ENCODE measurements at regions not wholly inside any gene's neighbourhood (a gene's known extent, or its start where the extent isn't known, plus 50 kb on each side); places are given as distances from the start of the nearest gene placed in this dataset.
"Not testable (repeated sequence)": the region's sequence is repeated elsewhere in the genome, so short reads cannot be mapped to it uniquely, and the experiment has no call there.

GRCh38 chr13:40355126-40355724 lies 311.2 kb downstream of the FOXO1 start:
- DNase-seq (ENCODE audit: low read depth in 3 of 3) = no peak

- no peak for DNase-seq (ENCODE audit: low read depth in 3 of 3)
These were observed 310.4 kb downstream of the FOXO1 start for GRCh38 chr13:40356011-40356410.

GRCh38 chr13:40356458-40356857 lies 310.0 kb downstream of the FOXO1 start:
- not testable (repeated sequence) for DNase-seq (ENCODE audit: low read depth in 3 of 3)

GRCh38 chr13:40362502-40362901 lies 303.9 kb downstream of the FOXO1 start:
- DNase-seq (ENCODE audit: low read depth in 3 of 3) = no peak

- no peak for DNase-seq (ENCODE audit: low read depth in 3 of 3)
These were observed 302.8 kb downstream of the FOXO1 start for GRCh38 chr13:40363653-40364052.

- no peak for DNase-seq (ENCODE audit: low read depth in 3 of 3)
These were observed 300.3 kb downstream of the FOXO1 start for GRCh38 chr13:40366119-40366518.

- DNase-seq (ENCODE audit: low read depth in 3 of 3) = no peak
These were observed 298.1 kb downstream of the FOXO1 start for GRCh38 chr13:40368127-40368891.

GRCh38 chr13:40370661-40371060 lies 295.8 kb downstream of the FOXO1 start:
- DNase-seq (ENCODE audit: low read depth in 3 of 3) = no peak

- DNase-seq (ENCODE audit: low read depth in 3 of 3) = no peak
These were observed 294.8 kb downstream of the FOXO1 start for GRCh38 chr13:40371531-40372125.

GRCh38 chr13:40373608-40374007 lies 292.8 kb downstream of the FOXO1 start:
- DNase-seq (ENCODE audit: low read depth in 3 of 3) = peak; percentile 16 to 47 (median 25)

- DNase-seq (ENCODE audit: low read depth in 3 of 3) = no peak
These were observed 290.8 kb downstream of the FOXO1 start for GRCh38 chr13:40375489-40376171.

GRCh38 chr13:40376296-40376849 lies 290.1 kb downstream of the FOXO1 start:
- no peak for DNase-seq (ENCODE audit: low read depth in 3 of 3)

- no peak for DNase-seq (ENCODE audit: low read depth in 3 of 3)
These were observed 289.4 kb downstream of the FOXO1 start for GRCh38 chr13:40376867-40377535.

GRCh38 chr13:40377783-40378182 lies 288.7 kb downstream of the FOXO1 start:
- DNase-seq (ENCODE audit: low read depth in 3 of 3) = peak; percentile 23 to 35 (median 31)

- no peak for DNase-seq (ENCODE audit: low read depth in 3 of 3)
These were observed 287.2 kb downstream of the FOXO1 start for GRCh38 chr13:40379196-40379595.

GRCh38 chr13:40379794-40380578 lies 286.5 kb downstream of the FOXO1 start:
- DNase-seq (ENCODE audit: low read depth in 3 of 3) = no peak

GRCh38 chr13:40381935-40382764 lies 284.3 kb downstream of the FOXO1 start:
- no peak for DNase-seq (ENCODE audit: low read depth in 3 of 3)

- DNase-seq (ENCODE audit: low read depth in 3 of 3) = no peak
These were observed 283.3 kb downstream of the FOXO1 start for GRCh38 chr13:40383132-40383531.

- DNase-seq (ENCODE audit: low read depth in 3 of 3) = no peak
These were observed 282.6 kb downstream of the FOXO1 start for GRCh38 chr13:40383885-40384284.
